ENCODE measurements at regions not wholly inside any gene's neighbourhood (a gene's known extent, or its start where the extent isn't known, plus 50 kb on each side); places are given as distances from the start of the nearest gene placed in this dataset.

GRCh38 chr12:125272383-125272933 is 207.2 kb downstream of the AACS start:
- peak; percentile 92 to 93 for DNase-seq

DNA sequence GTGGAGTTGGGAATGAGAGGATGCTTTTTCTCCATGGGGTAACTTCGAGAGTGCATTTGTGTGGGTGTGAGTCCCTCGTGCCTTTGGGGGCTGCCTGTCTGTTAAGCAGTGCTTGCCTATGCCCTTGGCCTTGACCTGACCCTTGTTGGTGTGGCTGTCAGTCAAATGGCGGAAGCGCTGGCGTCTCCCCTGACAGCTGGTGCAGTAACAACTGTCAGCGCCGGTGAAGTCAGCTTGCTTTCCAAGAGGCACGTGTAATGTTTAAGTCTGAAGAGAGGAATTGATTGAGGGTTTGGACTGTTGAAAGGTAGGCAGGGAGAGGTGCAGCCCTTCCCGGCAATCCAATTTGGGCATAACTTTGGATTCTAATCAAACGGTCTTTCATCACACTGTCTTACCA is 211.3 kb downstream of the AACS start:
- peak; percentile 37 to 61 for DNase-seq

- no peak for DNase-seq
These were observed 215.5 kb downstream of the AACS start for GRCh38 chr12:125280482-125281377.

GRCh38 chr12:125282921-125283320 is 217.7 kb downstream of the AACS start:
- DNase-seq, result peak; percentile 18 to 66

- DNase-seq, result peak in 1 of 2 experiments; percentile 39
These were observed 218.3 kb downstream of the AACS start for GRCh38 chr12:125283521-125283920.

DNA sequence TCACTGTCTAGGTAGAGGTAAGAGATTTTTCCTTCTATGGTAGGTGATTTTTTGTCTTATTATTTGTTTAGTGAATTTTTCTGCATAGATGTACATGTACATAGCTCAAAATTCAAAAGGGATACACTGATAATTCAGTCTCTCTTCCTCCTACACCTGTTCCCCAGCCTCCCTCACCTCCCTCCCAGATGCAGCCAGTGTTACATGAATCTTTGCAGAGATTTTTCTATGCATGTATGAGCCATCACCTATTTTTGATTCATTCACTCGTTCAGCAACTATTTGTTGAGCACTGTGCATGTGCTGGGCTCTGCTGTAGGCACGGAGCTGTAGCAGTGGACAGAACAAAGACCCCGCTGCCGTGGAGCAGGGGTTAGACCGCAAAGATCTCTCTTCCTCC is 218.9 kb downstream of the AACS start:
- no peak for DNase-seq

DNA sequence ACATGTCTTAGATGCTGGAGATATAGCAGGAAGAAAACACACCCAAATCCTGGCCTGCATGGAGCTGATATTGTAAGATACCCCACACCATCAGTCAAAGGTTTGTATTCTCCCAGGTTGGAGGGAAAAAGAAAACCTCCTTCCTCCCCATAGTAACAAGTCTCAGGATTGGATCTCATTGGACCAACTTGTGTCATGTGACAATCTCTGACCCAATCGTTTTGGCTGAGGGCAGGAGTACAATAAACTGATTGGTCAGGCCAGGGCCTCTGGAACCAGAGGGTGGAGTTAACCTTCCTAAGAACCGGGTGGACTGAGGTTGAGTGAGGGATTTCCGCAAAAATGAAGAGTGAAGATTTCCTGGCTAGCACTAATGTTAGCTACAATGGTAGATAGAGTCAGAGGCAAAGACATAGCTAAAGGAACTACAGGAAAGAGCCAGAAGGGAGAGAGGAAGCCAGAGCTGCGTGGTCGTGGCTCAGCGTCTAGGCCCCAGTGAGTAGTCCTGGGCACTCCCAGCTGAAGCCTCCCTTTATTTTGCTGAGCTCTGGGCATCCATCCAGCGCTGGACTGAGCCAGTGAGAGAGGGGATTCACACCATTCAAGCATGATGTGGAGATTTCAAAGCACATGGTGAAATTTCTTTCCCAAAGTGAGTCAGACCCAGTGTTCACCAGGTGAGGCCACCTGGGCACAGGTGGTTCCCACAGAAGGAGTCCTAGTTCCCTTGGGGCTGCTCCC is 219.9 kb downstream of the AACS start:
- peak in 1 of 2 experiments; percentile 31 for DNase-seq

DNA sequence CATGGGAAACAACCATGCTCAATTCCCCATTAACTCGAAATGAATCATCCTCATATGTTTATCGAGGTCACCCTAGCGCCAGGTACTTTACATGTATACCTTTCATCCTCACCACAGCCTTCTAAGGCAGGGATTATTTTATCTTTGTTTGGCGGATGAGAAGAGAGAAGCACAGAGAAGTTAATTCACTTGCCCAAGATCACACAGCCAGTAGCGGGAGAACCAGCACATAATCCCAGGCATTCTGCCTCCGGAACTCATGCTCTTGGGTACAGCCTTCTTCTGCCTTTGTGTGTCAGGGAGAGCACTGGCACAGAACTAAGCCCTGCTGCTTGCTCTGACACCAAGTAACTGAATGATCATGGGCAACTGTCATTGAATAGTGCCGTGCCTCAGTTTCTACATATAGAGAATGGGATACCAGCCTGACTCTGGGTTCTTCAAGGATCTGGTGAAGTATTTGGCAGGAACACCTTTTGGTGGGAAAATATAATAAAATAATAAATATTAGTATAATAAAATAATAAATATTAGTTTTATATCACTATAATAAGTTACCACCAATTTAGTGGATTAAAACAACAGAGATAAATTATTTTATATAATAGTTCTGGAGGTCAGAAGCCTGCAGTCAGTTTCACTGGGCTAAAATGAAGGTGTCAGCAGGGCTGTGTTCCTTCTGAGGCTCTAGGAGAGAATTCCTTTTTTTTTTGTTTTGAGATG is 220.9 kb downstream of the AACS start:
- no peak for DNase-seq

- no peak for DNase-seq
These were observed 222.1 kb downstream of the AACS start for GRCh38 chr12:125287155-125287847.

- DNase-seq, result no peak
These were observed 224.0 kb downstream of the AACS start for GRCh38 chr12:125288931-125289928.

DNA sequence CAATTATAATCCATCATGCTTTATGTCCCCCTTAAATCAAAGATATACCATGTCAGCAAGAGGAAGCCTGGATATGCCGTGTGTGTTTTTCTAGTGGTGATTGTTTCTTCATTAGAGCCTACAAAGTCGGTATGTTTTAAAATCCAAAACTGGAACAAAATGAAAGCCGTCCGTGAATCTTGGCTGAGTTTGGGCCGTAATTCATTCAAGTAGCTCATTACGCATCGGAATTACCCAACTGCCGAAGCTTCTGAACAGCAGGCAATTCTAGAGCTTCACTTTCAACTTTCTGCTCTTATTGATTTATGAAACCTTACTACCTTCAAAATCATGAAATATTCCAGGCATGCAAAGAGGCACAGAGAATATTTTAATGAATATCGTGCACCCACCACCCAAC is 224.7 kb downstream of the AACS start:
- no peak for DNase-seq

DNA sequence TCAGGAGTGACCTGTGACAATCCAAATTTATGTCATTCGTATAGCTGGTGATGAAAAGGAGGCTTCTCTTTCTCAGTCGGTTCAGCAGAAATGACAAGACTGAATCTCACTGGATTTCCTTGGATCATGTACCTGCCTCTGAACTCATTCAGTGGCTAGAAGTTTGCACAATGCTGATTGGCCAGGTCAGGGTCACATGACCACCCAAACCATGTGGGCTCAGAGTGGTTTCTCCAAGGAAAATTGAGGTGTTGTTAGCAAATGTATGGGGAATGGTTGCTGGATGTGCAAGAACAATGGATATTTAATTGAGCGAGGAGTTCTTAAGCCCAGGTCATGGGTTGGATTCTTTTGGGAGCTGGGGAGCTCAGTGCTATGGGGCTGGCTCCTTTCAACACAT is 227.5 kb downstream of the AACS start:
- DNase-seq, result no peak

- DNase-seq, result no peak
These were observed 230.3 kb downstream of the AACS start for GRCh38 chr12:125295550-125295949.

GRCh38 chr12:125296701-125297100 is 231.5 kb downstream of the AACS start:
- peak; percentile 59 to 87 for DNase-seq

- DNase-seq, result no peak
These were observed 234.6 kb downstream of the AACS start for GRCh38 chr12:125299840-125300239.

DNA sequence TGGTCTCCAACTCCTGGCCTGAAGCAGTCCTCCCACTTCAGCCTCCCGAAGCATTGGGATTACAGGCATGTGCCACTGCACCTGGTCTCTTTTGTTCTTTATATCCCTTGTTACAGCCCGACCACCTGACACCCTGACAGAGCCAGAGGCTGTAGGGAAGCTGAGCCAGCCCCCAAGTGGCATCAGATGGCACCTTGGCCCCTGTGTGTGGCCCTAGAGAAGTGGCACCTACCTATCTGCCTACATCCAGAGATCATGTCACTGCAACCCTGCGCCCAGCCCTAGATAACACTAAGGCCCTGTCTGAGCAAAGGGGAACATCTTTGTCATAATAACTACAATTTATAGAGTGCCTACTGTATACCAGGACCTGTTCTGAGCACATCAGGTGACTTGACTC is 235.0 kb downstream of the AACS start:
- no peak for DNase-seq

DNA sequence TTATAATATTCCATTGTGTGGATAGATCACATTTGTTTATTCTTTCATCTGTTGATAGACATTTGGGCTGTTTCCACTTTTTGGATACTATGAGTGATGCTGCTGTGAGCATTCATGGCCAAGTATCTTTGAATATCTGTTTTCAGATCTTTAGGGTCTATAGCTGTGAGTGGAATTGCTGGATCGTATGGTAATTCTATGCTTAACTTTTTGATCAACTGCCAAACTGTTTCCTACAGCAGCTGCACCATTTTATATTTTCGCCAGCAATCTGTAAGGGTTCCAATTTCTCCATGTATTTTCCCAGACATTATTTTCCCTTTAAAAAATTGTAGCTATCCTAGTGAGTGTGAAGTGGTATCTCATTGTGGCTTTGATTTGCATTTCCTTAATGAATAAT is 238.1 kb downstream of the AACS start:
- no peak for DNase-seq

DNA sequence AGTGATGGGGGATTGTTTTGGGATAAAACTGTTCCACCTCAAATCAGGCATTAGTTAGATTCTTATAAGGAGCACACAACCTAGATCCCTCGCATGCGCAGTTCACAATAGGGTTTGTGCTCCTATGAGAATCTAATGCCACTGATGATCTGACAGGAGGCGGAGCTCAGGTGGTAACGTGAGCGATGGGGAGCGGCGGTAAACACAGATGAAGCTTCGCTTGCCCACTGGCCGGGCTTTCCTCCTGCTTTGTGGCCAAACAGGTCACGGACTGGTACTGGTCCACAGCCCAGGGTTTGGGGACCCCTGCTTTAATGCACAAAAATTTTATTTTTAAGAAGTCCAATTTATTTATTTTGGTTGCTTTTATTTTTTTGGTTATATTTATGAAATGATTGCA is 238.8 kb downstream of the AACS start:
- DNase-seq, result no peak

GRCh38 chr12:125305231-125305630 is 240.0 kb downstream of the AACS start:
- no peak for DNase-seq

- no peak for DNase-seq
These were observed 245.2 kb downstream of the AACS start for GRCh38 chr12:125310461-125310860.

DNA sequence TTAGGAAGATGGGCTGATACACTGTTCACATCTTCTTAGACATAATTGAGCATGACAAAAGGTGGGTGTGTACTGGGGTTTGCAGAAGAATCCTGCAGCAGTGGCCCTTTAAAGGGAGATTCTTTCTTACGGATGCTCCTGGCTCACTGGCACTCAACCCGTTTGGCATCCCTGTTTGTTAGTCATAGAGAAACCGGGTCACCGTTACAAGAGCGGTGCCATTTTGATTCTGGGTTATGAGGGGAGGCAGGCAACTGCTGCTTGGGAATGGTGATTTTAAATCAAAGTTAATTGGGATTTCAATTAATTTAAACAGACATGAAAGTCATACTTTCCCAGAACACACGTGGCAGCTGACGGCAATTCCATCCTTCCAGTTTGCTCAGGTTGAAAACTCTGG is 245.8 kb downstream of the AACS start:
- DNase-seq, result no peak
